Activated CD4-positive, alpha-beta T cell treated with anti-CD3 and anti-CD28 coated beads, Interleukin-2, amount 50 U/mL, for 4 hours (primary cell): ENCODE measurements at regions not wholly inside any gene's neighbourhood (a gene's known extent, or its start where the extent isn't known, plus 50 kb on each side); places are given as distances from the start of the nearest gene placed in this dataset.

Source experiments
- DNase-seq, 2 experiments: peaks; one replicate each; pipeline ENCODE4 v3.0.0-alpha.2; 2020

DNA sequence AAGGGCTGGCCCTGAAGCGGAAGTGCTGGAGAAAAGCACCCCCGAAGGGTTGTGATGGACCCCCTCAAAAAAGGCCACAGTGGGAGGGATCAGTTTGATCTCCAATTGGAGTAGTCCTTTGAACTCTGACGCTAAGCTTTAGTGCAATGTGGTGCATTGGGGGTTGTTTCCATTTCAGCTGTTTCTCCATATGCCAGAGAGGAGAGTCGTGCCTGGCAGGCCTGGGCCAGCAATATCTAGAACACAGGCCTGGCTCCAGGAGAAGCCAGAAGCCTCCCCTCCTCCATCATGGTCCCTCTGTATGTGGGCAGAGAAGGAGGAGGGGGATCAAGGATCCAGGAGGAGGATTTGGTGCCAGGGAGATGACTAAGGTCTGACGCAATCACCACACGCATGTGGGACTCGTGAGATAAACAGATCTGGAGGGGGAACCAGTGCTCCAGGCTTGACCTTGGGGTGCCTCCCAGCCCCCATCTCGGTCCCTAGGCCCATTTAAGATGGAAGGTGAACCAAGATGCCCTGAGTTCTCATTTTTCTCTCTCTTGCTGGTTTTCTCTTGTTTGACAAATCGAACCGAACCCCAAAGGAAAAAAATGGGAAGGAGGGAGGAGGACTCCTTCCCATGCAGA is 517.4 kb upstream of the JARID2 start:
- no peak for DNase-seq

DNA sequence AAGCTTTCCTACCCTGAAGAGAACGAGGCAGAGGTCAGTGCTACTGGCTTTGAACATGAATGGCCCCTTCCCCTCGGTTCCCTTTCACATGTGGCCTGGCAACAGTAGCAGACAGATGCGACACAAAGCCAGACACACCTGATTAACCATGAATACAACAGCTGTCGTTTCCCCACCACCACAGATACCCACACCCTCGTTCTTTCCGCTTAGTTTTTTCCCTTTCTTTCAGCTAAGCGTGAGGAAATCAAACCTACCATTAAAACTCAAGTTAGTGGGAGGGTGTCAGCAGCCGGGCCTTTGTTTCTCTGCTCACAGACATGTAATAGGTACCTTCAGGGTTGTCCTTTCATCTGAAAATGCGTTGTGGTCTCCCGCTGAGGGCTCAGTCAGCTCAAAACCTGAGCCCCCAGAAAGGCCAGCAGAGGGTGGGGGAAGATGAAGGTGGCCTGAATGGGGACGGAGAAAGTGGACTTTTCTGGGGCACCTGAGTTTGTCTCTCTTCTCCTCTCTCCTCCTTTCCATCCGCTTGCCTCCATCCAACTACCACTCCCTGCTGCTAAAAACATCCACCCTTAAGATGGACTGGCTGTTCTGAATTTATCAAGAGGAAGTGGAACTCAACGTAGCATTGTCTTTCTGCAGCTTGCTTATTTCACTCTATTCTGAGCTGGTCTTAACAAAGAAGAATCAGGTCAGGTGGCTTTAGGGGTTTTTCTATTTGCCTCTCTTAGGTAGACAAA is 516.6 kb upstream of the JARID2 start:
- DNase-seq = no peak

DNA sequence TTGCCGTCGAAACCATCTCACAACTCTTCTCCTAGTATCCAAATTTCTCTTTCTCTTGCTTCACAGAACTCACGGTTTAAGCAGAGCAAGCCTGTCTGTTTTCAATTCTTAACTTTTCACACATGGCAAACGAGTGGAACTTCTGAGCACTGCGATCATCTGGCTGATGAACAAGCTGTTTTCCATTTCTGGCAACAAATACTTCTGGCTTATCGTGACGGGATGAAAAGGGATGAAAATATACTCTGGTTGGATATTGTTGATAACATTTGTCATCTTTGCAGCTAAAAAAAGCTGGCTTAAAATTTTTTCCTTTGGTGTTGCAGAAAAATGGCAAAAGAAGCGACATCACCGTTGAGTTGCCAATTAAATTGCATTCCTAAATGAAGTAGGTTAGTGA is 515.2 kb upstream of the JARID2 start:
- no peak for DNase-seq

DNA sequence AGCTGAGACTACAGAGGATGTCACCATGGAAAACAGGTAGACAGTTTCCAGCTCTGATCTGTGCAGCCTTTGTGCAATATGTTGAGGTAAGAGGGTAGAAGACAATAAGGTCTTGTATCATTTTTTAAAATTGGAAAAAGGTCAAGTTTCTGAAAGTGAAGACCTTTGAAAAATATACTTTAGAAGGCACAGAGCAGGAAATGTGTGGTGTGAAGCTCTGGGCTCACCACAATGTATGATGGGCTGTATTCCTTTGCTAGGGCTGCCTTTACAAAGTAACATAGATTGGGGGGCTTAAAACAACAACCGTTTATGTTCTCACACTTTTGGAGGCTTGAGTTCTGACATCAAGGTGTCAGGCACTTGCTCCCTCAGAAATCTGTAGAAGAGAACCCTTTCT is 514.3 kb upstream of the JARID2 start:
- DNase-seq = no peak

DNA sequence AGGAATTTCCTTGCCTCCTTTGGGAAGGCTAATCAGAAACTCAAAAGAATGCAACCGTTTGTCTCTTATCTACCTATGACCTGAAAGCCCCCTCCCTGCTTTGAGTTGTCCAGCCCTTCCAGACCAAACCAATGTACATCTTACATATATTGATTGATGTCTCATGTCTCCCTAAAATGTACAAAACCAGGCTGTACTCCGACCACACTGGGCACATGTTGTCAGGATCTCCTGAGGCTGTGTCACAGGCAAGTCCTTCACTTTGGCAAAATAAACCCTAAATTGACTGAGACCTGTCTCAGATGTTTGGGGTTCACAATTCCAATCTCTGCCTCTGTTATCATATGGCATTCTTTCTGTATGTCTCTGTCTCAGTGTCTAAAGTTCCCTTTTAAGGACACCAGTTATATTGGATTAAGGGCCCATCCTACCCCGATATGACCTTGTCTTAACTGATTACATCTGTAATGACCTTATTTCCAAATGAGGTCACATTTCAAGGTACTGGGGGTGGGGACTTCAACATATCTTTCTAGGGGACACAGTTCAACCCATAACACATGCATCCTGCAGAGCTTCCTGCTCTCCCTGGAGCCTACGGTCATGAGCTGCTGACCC is 513.5 kb upstream of the JARID2 start:
- no peak for DNase-seq

DNA sequence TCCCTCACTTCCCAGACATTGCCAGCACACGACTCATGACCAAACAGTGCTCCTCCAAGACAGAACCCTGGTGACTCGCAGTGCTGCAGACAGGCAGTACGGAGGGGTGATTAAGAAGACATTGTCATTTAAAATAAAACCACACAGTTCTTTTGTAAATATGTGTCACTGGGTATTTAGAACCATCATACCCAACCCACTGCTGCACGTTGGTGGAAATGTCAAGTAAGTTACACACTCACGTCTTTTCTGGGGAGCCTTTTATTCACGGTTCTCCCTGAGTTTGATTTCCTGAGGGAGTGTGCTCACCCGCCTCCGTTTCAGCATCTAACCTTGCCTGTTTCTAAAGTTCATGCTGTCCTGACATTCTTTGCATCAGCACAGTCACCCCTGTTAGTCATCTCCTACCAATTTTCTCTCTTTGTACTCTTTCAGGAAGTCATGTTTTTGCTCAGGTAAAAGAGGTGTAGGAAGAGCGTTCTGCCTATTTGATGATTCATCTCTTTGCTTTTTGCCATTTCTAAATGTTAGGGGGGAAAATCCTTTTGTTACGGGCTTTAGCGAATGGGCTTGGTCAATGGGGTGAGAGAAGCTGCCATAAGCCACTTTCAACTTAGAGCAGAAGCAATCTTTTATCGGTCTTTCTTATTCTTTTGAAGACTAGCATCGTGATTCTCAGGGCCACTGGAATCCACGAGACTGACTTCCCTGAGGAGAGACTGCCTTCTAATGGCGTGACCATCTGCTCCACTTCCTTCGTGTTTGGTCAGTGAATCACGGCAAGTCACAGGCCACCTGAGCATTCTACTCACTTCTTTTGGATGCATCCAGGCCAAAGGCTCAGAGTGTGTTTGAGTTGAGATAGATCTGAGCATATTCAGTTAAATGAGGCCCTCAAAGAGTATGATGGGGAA is 512.8 kb upstream of the JARID2 start:
- DNase-seq = peak; percentile 50 to 63

DNA sequence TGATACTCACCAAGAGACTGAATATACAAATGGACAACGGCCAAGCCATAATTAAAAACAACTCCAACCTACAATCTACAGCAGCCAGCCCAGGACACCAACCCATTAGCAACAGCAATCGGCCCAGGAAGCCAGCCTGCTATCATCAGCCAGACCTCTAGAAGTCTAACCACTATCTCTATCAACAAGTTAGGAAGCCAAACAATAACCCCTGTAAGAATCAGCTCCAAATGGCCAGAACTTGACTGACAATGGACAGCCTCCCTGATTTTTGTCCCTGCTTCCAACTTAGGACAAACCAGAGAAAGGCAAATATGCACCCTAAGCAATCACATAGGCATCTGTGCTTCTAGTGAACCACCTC is 511.8 kb upstream of the JARID2 start:
- DNase-seq = no peak

DNA sequence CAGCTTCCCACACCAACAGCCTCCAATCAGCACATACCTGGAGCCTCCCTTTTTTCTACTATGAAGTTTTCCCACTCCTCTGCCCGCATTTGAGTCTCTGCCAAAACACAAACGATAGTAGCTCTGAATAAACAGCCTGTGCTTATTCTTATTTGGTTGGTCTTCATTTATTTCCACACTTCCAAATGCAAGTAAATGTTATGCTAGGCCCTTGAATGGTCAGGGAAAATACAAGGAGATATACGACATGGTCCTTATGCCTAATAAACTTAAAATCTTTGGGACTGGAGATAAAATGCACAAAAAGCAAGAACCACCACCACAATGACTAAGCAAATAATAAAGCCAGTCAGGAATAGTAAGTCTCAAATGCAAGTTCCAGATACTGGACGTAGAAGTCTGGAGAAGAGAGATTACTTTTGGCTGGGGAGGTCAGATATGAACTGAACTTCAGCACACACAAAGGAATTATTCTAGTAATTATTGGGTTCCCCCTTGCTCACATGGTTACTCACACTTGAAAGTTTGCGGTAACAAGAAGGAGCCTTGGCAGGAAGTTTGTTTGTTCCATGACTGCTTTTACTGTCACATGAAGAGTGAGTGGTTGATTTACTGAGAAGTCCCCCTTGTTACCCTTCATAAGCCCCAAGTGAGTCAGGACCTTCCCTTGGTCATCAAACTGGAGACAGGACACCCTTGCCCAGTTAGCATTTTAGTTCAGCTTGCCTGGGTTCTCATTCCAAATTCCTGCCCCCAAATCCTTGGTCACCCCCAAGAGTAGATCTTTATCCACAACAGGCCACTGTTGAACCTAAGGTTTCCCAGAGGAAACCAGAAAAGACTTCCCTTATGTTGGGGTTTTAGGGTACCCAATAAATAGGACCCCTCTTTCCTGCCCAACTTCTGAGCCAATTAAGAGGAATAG is 511.2 kb upstream of the JARID2 start:
- peak in 1 of 2 experiments; percentile 31 for DNase-seq

DNA sequence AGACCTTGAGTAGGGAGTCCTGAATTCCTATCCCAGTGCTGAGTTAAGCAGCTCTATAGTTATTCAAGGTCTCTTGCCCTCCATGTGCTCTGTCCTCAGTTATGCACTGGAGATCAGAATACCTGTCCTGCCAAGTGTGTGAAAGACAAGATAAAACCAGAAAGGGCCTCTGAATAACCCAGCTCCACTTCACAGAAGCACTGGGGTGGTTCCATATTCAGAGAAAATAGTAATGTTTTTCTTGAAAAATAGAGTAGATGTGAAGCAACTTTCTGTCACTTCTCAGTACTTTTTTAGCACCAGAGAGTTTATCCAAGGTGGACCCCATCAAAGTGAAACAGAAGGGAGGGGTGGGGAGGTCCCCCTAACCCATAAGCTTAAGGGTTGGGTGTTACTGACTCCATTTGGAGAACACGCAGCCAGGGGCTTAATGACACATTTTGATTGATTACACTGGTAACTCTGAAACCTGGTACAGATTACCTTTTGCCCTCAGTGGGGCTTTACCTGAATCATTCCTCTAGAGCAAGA is 509.8 kb upstream of the JARID2 start:
- no peak for DNase-seq

DNA sequence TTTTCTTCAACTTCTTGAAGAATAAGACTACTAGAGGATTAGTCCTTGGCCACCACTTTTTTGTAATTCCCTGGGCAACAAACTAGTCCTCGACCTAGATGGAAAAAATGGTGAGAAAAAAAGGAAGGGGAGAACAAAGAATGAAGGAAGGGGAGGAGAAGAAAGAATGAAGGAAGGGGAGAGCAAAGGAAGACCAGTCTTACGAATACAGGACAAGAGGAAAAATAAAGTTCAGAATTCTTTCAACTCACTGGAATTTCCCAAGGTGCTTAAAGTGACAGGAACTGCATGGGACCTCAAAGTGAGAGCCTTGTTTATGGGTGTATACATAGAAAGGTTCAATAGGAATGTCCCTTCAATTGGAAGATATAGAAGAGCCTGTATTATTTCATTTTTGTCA is 509.3 kb upstream of the JARID2 start:
- DNase-seq = no peak

DNA sequence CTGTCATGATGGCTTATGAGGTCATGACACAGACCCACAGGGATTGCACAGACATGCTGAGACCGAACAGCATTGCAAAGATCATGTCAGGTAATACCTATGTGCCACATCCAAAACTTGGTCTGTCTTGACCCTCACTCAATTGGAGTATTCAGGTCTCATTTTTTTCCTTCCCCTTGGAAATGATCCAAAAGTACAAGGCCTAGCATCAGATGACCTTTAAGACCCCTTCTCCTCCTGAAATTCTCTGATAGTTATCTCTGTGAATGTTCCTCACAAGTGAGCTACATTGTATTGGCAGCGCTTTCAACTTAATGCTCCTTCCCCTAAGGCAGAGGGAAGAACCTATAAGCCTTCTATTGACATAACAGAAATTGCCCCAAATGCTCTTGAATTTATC is 507.4 kb upstream of the JARID2 start:
- DNase-seq = no peak

DNA sequence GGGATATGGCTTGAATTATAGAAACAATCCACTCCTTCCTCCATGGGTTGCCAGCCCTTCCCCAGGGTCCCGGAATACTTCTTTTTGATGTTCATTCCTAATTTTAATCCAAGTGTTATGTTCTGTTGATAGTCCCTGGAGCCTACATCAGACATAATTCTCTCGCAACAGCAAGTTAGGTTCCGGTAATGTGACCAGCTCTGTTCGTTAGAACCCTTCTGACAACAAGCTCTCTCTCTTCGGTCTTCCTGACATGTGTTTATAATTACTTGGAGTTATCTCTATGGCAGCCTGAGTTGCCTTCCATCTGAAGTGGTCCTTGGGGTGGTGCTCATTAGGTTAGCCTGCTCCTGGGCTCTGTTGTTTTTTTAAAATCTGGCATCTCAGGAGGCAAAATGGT is 506.9 kb upstream of the JARID2 start:
- no peak for DNase-seq

DNA sequence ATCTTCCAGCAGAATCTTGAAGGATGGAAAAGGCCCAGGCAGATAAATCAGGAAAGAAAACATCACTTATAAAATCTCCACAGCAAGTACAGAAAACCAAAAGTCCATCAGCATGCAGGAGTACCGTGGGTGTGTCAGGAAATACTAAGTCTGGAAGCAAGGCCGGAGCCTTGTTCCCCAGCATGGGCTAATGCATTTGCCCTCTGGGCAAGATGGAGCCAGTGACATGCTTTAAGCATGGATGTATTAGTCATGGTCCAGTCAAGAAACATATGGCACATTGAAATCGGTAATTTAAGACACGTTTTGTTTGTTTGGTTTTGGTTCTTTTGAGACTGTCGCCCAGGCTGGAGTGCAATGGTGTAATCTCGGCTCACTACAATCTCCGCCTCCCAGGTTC is 506.0 kb upstream of the JARID2 start:
- DNase-seq = no peak

DNA sequence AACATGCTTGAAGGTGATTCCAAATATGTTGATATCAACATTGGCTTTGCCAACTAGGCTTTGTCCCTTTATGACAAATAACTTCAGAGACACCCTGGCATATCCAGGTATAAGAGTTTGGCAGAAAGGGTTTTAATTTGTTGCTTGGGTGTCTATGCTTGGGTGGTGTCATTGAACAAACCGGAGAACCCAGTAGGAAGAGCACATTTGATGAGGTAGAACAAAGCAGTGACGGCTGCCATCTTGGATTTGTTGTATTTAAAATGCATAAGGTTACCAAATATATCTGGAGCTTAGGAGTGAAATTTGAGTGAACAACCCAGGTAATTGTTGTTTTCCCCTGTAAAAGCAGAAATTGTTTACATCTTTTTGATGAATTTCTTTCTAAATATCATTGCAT is 503.7 kb upstream of the JARID2 start:
- no peak for DNase-seq

DNA sequence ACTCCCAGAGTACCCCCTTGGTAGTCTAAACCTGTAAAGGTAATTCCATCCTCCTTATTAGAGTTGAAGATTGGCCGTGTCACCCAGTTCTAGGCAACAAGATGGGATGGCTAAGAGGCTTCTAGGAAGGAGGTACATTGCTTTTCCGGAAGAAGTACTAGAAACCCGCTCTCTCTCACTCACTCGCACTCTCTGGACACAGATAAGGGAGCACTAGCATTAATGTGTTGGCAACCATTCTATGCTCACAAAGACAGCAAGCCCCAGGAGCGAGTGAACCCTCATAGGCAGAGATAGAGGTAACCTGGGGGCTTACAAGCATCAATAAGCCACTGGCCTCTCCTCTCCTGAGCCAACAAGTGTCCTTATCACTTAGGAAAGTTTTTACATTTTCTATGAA is 503.2 kb upstream of the JARID2 start:
- no peak for DNase-seq

DNA sequence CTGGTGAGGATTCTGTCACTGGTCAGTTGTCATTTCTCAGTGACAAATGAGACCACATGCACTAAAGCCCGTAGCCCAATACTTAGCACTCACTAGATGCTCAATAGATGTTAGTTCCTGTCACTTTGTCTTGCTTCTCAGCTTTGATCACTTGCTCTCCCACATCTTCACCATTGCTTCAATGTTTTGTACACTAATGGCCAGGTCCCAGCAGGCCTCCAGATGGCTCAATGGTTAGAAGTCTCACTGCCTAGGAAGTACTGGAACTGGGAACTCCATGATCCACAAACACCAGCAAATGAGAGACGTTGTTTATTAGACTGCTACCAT is 502.8 kb upstream of the JARID2 start:
- DNase-seq = no peak

DNA sequence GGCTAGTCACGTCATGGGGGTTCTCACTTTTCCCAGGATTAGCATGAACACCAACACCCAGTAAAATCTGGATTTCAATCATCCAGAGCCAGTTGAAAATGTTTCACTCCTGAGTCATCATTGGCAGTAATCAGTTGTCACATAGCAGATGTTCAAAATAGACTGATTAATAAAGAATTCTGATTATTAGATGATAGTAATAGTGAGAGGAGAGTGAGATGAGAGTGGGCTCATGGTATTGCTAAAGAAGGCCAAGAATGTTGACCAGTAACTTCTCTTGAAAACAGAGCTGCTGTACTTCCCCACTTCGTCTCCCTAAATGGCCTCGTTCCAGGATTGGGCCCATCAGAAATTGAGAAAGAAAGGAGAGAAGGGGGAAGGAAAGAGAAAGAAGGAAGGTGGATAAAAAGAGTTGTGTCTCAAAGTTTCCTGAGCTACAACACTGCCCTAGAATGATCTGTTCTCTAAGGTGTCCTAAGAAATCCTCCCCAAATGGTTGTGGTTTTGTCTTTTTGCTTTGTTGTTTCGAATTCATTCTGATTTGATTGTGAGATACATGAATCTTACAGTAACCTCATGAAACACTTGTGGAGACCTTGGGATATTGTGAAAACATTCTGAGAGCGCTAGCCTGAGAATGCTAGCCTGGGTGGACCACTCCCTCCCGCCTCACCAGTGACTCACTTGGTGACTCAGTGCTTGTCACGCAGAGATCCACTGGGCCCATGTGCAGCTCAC is 502.2 kb upstream of the JARID2 start:
- DNase-seq = peak; percentile 72 to 81

DNA sequence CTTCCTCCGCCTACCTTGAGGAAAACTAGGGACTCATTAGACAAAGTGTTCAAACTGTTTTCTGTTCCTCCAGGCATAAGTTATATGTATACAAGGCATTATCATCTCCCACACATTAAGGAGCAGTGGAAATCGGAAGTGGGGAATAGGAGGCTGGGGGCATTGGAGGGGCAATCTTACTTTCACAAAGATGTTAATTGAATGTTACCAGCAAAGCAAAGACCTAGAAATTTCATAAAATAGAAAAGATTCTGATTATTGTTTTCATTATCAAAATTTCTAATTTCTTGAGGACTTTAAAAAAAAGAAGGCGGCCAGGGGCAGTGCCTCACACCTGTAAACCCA is 501.7 kb upstream of the JARID2 start:
- DNase-seq = no peak

DNA sequence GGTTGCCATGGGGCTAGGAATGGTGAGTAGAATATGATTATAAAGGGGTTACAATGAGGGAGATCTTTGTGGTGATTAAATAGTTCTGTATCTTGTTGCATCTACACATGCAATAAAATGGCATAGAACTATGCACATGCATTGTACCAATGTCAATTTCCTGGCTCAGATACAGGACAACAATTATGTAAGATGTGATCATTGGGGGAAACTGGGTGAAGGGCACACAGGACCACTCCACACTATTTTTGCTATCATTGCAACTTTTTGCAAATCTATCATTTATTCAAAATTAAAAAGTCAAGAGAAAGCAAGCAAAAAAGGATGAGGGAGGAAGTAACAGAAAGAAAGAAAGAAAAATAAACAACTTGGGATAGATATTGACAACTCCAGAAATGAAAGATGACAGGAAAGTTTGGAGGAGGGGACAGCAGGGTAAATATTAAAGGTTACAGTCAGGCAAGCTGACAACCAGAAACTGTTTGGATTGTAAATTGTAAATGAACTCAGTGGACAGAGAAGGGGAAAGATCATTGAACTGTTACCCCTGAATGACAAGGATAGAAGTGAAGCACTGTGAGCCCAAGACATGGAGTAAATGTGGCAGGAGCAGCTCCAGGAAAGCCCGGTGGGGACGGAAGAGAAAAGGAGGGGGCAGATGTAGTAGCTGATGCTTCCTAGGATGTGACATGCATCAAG is 499.6 kb upstream of the JARID2 start:
- DNase-seq = no peak

DNA sequence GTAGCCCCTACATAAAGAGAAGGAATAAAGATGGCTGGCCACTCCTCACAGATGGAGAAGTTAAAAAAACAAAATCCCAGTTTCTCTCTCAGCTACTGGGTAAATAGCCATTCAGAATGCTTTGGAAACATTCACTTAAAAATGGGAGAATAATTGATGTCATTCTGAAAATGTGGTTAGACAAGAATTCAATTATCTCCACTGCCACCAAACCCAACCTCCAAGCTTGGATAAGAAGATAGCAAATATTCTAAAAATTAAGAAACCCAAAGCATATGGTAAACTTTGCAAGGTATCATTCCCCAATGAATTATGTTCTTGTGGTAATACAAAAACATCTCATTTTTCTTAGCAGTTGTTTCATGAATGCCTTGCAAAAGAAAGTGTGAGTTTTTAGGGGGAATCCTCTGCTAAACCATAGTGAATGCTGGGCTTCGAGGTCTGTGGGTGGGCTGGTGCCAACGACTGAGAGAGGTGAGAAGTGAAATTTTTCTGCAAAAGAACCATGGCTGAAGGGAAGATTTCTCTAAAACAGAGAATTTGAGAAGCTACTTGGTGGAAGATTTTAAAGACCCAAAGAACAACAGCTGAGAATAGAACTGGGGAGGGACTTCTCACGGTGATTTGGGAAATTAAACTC is 497.9 kb upstream of the JARID2 start:
- no peak for DNase-seq
